Renal cortex interstitium (tissue), 11 donors: ENCODE measurements at regions not wholly inside any gene's neighbourhood (a gene's known extent, or its start where the extent isn't known, plus 50 kb on each side); places are given as distances from the start of the nearest gene placed in this dataset.

Experiments
- DNase-seq, 11 donors: peaks; one replicate each; pipeline ENCODE4 v3.0.0-alpha.2; 2013; ENCODE audit warnings: low read depth in 9 of 11, low spot score in 4 of 11; ENCODE audit errors: extremely low read depth in 1 of 11

DNA sequence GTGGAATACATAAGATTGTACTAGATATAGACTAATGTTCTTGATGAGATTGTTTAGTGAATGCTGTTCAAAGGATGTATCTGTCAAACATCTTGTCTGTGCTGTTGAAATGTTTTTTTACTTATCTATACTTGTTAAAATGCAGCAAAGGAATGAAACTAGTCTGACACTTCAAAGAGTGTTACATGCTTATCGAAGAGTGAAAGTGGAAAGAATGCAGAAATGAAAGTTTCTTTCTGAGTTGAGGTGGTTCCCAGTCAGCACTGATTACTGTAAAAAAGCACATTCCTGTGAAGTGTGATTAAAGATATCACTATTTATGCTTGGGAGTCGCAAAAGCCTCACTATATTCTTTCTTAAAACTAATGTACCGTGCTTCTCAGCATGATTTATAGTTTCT, 1225.2 kb downstream of the NCAM2 start:
- no peak for DNase-seq

DNA sequence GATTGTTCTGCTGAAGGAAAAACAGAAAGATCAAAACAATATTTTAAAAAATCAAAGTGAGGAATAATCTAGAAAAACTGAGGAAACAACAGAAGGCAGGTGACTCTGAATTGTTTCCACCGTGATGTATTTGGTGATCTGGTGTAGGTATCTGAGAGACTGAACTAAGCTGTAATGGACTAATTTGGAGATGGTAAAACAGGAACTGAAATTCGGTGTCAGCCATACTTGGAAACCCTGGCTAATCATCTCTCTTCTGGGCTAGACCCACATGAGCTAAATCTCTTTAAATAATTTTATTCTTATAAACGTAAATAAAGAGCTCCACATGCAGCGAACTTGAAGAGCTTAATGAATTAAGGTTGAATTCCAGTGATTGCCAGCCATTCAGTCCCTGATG, 1226.1 kb downstream of the NCAM2 start:
- DNase-seq: no peak

DNA sequence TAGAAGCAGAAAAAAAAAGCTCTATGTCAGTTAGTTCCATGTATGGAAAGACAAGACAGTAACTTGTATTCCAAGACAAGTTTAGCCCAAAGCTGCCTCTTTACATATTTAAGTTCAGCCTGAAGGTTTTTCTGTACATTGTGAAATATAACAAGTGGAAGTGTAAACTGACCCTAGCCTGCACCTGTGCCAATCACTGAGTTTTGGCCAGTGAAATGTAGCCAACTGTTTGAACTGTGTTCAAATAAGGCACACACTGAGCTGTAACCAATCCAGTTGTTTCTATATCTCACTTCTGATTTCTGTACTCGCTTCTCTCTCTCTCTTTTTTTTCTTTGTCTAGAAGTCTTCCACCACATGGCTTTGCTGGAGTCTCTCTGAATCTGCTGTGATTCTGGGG, 1227.1 kb downstream of the NCAM2 start:
- no peak for DNase-seq

DNA sequence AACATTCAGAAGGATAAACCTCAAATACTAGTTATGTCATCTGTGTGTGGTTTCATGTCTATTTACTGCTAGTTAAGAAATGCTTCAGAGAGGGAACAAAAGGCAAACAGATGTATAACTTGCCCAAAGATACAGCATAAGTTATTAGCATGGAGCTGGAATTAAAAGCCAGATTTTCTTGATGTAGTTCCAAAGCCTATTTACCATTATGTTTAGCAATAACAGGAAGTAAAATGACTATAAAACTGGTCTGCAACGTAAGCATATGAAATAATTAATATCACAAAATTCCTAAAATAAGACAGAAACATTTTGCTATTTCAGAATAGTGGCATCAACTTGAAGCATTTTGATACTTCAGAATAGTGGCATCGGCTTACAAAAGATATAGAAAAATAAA, 1232.8 kb downstream of the NCAM2 start:
- no peak for DNase-seq

DNA sequence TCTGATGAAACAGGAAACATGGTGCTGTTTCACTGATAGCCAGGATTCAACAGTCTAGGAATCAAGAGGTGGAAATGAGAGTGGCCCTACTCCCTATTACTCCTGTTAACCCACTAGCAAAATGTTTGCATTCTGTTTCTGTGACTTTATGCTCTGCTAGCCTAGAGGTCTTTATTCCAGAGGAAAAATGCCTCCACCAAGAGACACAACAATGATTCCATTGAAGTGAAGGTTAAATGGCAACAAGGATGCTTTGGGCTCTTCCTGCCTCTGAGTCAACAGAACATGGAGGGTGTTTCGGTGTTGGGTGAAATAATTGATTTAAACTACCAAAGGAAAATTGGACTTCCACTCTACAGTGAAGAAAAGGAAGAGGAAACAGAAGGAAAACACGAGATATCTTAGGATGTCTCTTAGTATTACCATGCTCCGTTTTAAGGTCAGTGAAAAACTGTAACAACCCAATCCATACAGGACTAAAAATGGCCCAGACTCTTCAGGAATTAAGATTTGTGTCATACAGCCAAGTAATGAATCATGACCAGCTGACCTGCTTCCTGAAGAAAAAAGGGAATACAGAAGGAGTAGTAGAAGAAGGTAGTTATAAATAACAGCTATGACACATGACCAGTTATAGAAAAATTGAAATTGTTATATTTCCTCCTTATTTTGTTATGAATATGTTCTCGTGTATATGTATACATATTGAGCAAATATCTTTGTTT, 1237.8 kb downstream of the NCAM2 start:
- no peak for DNase-seq

DNA sequence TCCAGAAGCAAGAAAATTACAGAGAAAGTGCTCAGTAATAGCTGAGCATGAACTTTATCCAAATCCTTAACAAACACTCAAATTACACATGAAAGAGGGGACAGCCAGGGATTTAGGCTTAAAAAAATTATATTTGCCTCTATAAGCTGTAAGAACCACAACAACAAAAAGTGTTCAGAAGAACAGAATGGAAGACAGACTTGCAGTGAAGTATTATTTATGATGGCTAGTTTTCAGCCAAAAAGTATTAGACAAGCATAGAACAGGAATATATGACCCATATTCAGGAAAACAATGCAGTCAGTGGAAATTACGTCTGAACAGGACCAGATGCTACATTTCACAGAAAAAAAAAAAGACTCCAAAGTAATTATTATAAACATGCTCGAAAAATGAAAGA, 1246.3 kb downstream of the NCAM2 start:
- DNase-seq: no peak

DNA sequence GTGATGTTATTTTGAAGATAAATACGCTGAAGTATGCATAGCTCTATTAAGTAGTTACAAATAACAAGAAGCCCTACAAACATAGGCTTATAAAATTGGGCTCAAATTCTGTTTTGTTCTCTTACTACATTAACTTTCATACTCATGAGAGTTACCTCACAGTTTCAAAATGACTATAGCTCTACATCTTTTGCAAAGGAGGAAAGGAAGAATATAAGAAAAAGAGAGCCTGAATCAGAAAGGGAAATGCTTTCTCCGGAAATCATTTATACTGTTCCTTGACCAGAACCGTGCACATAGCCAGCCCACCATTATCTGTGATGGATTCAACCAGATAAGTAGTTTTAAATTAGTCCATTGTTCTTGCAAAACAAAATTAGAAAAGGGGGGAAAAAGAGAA, 1252.1 kb downstream of the NCAM2 start:
- DNase-seq: no peak

DNA sequence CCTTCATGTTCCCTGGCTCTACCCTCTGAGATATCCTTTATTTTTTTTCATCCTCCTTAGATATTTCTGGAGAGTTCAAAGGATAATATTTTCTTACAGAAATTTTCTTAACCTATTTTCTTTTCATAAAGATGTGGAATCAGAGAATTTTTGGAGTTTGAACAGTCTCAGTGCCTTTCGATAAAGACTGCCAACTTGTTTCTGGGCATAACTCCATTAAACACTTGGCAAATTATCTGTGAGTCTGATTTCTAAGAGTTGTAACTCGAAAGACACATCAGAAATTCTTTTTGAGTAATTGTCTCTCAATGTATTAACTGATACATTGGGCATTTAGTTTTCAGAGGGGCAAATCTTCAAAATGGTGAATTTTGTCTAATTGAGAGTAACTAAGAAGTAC, 1255.6 kb downstream of the NCAM2 start:
- DNase-seq: no peak

DNA sequence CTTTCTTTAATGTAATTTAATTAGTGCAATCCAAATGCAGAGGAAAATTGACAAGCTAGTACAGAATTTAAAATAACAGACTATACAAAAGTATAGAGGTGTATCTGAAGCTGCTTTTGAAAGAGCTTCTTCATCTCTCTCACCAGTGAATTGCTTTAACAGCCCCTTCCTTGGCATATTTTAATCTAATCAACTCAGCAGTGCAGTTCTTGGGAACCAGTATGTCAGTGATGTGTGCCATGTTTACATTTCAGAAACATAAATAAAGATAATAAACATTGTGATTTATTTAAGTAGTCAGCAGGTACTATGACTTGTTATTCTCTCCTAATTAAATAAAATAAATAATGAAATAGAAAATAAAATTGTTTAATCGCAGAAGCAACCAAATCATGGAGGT, 1260.6 kb downstream of the NCAM2 start:
- DNase-seq: no peak

DNA sequence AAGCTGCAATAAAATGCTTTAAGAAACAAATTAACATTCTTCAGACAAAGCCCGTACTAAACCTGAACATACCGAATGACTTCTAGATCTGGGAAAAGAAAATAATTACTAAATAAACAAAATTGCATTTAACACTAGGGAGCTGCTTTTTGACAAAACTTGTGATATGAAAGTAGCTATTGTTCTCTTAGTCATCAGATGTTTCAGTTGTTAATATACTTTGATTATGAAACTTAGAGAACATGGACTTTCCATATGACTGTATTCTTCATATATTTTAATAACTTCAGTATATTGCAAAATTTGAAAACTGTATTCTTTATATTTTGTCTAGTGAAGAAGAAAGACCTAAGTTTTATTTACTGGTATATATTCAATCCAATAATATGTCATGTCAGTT, 1262.1 kb downstream of the NCAM2 start:
- no peak for DNase-seq

DNA sequence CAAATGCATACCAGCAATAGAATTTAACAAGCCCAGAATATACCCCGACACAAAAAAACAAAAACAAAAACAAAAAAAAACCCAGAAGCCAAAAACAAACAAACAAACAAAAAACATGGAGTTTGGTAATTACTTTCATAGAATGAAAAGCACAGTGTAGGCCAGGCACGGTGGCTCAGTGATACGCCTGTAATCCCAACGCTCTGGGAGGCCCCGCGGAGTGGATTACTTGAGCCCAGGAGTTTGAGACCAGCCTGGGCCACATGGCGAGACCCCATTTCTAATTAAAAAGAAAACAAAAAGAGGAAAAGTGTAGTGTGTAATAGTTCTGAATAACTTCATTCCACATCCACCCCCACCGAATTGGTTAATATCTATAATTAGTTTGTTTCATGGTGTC, 1265.7 kb downstream of the NCAM2 start:
- no peak for DNase-seq

DNA sequence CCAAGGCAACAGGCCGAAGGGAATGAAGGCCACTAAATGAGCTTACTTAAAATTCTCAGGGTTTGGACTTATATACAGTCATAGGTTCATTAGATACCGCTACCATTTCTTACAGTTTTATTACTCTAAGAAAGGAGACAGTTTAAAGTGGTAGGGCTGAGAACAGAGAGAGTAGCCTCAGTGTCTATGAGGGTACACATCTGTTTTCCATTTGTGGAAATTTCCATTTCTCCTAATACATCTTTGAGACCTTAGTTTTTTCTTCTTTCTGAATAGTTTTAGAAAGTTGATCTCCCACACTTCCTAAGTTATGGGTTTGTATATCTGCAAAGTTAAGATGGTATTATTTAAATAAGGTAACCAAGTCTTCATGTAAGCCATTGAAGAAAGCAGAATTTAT, 1279.1 kb downstream of the NCAM2 start:
- no peak for DNase-seq

DNA sequence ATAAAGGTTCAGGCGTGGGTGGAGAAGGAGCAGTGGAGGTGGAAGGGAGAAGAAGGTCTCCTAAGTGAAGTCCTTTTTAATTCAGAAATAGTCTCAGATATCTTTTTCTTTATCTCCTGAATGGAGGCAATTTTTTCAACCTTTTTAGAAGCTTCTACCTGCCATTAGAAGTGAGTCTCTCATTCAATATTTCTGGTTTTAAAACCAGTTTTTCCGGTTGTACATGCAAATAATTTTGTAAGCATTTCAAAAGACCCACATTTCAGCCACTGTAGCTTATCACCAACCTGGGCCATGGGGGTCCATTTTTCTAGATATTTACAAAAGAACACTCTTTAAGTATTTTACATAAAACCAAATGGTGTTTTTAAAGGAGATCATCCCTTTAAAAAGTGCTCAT, 1280.2 kb downstream of the NCAM2 start:
- DNase-seq: no peak

DNA sequence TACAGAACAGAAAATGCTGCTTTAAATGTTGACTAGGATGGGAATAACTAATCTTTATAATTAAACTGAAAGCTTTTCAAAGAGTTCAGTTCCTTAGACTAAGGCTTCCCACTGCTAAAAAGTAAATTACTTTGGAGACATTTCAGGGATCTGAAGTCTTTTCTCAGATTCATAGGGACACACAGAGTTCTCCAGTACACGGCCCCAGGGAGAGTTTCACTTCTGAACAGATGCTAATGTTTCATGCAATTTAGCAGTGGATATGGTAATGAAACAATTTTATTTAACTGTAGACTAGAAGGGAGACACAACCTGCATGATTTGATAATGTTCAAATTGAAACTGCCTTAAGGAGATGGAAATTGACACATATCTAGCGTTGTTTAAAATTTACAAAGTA, 1282.6 kb downstream of the NCAM2 start:
- no peak for DNase-seq

DNA sequence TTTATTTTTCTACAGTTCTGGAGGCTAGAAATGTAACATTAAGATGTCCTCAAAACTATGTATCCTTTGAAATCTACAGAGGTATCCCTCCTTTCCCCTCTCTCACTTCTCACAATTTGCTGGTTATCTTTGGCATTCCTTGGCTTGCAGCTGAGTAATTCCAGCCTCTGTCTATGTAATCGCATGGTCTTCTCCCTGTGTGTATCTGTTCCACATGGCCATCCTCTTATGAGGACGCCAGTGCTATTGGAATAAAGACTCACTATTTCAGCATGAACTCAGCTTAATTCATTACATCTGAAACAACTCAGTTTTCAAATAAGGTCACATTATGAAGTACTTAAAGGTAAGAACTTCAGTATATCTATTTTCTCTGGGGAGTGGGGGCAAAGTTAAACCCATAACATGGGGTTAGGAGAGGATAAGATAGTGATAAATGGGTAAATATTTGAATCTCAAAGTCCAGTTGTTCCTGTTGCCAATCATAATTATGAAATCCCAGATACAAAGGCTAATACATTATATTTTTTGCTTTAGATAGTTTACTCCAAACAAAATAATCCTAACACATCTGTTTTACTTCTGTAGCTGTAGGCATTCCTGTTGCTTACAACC, 1290.8 kb downstream of the NCAM2 start:
- DNase-seq: no peak

DNA sequence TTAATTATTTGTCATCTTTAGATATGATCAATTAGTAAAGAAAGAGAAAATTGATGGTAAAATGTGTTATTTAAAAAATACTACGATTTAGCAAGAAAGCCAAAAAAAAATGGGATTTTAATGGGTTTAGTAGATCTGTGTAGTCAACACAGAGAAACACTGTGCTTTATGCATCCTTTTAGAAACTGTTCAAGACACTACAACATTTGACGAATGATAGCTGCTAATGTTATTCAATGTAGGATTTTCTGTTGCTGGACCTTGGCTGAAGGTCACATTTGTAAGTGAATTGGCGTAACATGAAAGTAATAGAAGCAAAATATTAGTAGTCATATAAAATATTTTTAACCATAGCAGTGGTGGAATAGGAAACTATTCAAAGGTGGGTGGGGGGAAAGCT, 1293.9 kb downstream of the NCAM2 start:
- no peak for DNase-seq

DNA sequence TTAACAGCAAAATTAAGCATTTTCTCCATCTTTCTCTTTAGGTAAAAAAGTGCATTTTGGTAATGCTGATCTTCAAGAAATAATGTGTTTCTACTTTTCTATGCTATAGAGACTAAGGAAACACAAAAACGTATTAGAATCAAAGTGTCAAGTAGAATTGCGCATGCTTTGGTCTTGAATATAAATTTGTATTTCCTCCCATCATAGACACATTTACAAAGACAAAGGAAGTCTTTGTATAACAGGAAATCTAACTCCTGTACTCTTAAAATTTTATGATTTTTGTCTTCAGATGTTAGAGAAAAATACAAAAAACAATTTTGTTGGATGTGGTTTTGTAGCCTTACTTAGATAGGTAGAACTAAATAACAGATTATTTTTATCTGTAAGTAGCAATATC, 1299.4 kb downstream of the NCAM2 start:
- no peak for DNase-seq

DNA sequence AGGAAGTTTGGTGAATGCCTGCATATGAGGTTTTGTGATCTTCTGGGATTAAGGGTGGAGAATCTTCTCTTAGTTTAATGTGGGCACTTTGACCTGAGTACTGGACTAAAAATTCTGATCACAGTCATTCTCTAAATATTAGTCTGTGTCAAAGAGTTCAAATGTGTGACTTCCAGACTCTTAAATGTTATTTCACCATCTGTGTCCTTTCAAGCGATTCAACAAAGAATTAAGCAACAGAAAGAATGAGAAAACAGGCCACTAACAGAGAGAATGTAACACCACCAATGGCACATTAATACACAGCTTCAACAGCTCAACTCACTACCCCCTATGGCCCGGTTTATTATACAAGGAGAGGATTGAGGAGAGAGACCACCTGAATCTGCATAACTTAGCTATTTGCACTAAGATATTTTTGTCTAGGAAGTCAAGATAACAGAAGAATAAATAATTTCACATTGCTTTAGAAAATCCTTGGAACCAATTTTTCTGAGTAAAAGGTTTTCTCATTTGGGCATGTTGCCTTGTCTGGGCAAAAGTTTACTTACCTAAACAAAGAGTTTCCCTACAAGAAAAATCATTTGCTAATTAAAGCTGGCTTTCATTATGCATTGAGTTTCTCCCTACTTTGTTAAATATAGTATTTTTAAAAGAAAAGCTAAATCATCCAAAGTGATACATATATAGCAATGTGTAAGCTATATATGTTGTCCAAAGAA, 1313.7 kb downstream of the NCAM2 start:
- DNase-seq: no peak

DNA sequence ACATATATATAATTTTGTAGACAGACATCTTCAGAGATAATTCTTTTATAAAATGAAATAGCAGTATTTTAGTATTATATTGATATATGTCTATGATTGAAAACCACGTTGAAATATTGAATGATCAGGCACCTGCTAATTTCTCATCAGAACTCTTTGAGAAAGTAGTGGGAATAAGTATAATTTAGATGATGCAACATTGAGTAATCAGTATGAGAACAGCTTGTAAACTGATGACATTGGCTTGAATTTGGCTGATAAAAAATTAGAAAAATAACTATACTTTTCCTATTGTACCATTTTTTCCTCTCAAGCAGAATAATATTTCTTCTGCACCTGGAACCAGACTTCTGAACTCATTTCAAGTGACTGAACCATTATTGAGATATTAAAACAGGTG, 1316.8 kb downstream of the NCAM2 start:
- no peak for DNase-seq

DNA sequence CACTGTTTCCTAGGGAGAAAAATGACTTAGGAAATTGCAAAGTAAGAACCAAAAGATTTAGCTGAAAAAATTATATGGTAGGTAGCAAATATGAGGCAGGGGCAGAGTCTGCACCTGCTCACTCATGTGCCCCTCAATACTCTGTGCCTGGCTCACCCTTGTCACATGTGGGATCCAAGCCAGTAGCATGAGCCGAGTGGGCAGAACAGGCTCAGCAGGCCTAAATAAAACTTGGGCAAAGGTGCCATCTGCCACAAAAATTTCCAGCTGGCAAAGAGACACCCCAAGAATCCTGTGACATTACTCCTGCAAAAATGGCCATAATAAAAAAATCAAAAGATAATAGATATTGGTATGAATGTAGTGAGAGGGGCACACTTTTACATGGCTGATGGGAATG, 1321.2 kb downstream of the NCAM2 start:
- no peak for DNase-seq

DNA sequence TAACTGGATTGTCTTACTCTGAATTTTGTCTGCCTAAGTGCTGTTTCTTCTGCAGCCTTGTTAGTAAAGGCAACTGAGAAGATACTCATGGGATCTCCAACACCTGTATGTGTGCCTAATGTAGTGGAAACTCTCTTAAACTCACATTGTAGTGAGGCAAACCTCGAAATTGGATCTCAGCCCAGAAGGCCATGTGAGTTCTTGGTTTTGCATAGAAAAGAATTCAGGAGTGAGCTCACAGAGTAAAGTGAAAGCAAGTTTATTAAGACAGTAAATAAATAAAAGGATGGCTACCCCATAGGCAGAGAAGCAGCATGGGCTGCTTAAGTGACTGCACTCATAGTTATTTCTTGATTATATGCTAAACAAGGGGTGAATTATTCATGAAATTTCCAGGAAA, 1344.7 kb downstream of the NCAM2 start:
- peak in 1 of 11 donors; percentile 4 for DNase-seq
